CD4-positive, alpha-beta memory T cell (primary cell): ENCODE measurements at regions not wholly inside any gene's neighbourhood (a gene's known extent, or its start where the extent isn't known, plus 50 kb on each side); places are given as distances from the start of the nearest gene placed in this dataset.
A peak's percentile ranks its signal among the peaks of the same experiment; 100 is the strongest.
"Not testable (repeated sequence)": the region's sequence is repeated elsewhere in the genome, so short reads cannot be mapped to it uniquely, and the experiment has no call there.

ENCODE experiments used
- CTCF ChIA-PET: fragments of 350-600 bp; sonication (Branson Sonifier 250); formaldehyde crosslinking; loops from one replicate; lab custom pipeline; 2021; ENCODE audit warnings: inconsistent platforms; ENCODE audit not compliant: partially characterized antibody; lab: Charles Lee
- POLR2A ChIA-PET: fragments of 350-600 bp; sonication (Branson Sonifier 250); formaldehyde crosslinking; loops from one replicate; lab custom pipeline; 2021; ENCODE audit not compliant: partially characterized antibody; lab: Charles Lee
- DNase-seq, 5 donors: peaks; one replicate each; pipeline versions ENCODE4 v3.0.0 to v3.0.0-alpha.2; 2020 to 2022; ENCODE audit warnings: mixed read lengths in 1 of 5
- H3K27ac ChIP-seq: one replicate; pipeline ENCODE4 v1.7.0; 2013; ENCODE audit warnings: low read depth, low read length
- H3K27me3 ChIP-seq: 2 replicates; pipeline ENCODE4 v1.7.0; 2013; ENCODE audit warnings: mild to moderate bottlenecking, low read length, moderate library complexity; ENCODE audit not compliant: insufficient read depth
- H3K36me3 ChIP-seq: 2 replicates; pipeline ENCODE4 v1.7.0; 2013; ENCODE audit warnings: mild to moderate bottlenecking, low read length, moderate library complexity; ENCODE audit not compliant: insufficient read depth
- H3K4me1 ChIP-seq: 2 replicates; pipeline ENCODE4 v1.7.0; 2013; ENCODE audit warnings: mild to moderate bottlenecking, low read length, moderate library complexity; ENCODE audit not compliant: insufficient read depth
- H3K4me3 ChIP-seq, 2 donors: one replicate each; pipeline ENCODE4 v1.7.0; 2013; ENCODE audit warnings: low read length in 2 of 2, mild to moderate bottlenecking in 1 of 2
- H3K9me3 ChIP-seq, 2 donors: one replicate each; pipeline ENCODE4 v1.7.0; 2013; ENCODE audit warnings: low read length in 2 of 2, control low read depth in 1 of 2; ENCODE audit not compliant: control insufficient read depth in 1 of 2
- H3K27ac Mint-ChIP-seq, 7 donors: one replicate each; pipeline ENCODE4 v1.8.0; 2020 to 2021; ENCODE audit warnings: mixed read lengths in 7 of 7, mild to moderate bottlenecking in 6 of 7, inconsistent platforms in 3 of 7, moderate library complexity in 3 of 7
- H3K27me3 Mint-ChIP-seq, 2 donors: one replicate each; pipeline ENCODE4 v1.8.0; 2020 to 2021; ENCODE audit warnings: mixed read lengths in 2 of 2
- H3K36me3 Mint-ChIP-seq, 2 donors: one replicate each; pipeline ENCODE4 v1.8.0; 2020 to 2021; ENCODE audit warnings: mixed read lengths in 2 of 2, inconsistent platforms in 1 of 2, mild to moderate bottlenecking in 1 of 2
- H3K4me1 Mint-ChIP-seq, 4 donors: one replicate each; pipeline ENCODE4 v1.8.0; 2020 to 2021; ENCODE audit warnings: mixed read lengths in 4 of 4, mild to moderate bottlenecking in 1 of 4
- H3K4me3 Mint-ChIP-seq, 8 donors: one replicate each; pipeline ENCODE4 v1.8.0; 2020 to 2021; ENCODE audit warnings: mixed read lengths in 8 of 8, mild to moderate bottlenecking in 7 of 8, moderate library complexity in 6 of 8, inconsistent platforms in 3 of 8
- H3K9me3 Mint-ChIP-seq, 8 donors: one replicate each; pipeline ENCODE4 v1.8.0; 2020 to 2021; ENCODE audit warnings: mixed read lengths in 8 of 8, mild to moderate bottlenecking in 5 of 8, inconsistent platforms in 3 of 8, moderate library complexity in 1 of 8
- intact Hi-C: fragments of 100-400 bp; cut with micrococcal nuclease; formaldehyde crosslinking; loops from one replicate; pipeline ENCODE4 v1.15.1; 2023

DNA sequence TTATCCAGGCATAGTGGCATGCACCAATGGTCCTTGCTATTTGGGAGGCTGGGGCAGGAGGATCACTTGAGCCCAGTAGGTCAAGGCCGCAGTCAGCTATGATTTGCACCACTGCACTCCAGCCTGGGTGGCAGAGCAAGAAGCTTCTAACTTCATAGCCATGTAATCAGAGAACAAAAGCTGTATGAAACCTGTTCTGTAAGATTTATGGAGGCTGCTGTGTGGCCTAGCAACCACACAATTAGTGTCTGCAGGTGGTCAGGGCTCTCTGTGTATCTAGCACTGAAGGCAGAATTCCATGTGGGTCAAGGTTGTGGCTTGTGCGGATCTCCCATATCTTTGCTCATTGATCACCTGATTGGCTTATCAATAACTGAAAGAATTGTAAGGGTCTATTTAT is 221.5 kb upstream of the FOXK1 start:
- DNase-seq: no peak
- peaks cover 6 to 10% of the 10 kb centered on the region in 2 donors for H3K27me3 Mint-ChIP-seq
- intact Hi-C loops: no loop called here
- CTCF ChIA-PET: no interaction called here
- no peaks in the 10 kb centered on the region for H3K36me3 Mint-ChIP-seq
- H3K4me3 Mint-ChIP-seq: no peak overlapping the region
- peaks cover 0 to 7% (median 3%) of the 10 kb centered on the region in 8 donors for H3K9me3 Mint-ChIP-seq
- H3K27ac Mint-ChIP-seq: no peak overlapping the region
- no peaks in the 10 kb centered on the region for H3K27me3 ChIP-seq
- no peaks in the 10 kb centered on the region for H3K4me1 ChIP-seq
- H3K9me3 ChIP-seq: no peaks in the 10 kb centered on the region
- POLR2A ChIA-PET: no interaction called here
- no peak overlapping the region for H3K4me3 ChIP-seq
- no peak overlapping the region for H3K27ac ChIP-seq
- H3K4me1 Mint-ChIP-seq: no peaks in the 10 kb centered on the region
- H3K36me3 ChIP-seq: no peaks in the 10 kb centered on the region

DNA sequence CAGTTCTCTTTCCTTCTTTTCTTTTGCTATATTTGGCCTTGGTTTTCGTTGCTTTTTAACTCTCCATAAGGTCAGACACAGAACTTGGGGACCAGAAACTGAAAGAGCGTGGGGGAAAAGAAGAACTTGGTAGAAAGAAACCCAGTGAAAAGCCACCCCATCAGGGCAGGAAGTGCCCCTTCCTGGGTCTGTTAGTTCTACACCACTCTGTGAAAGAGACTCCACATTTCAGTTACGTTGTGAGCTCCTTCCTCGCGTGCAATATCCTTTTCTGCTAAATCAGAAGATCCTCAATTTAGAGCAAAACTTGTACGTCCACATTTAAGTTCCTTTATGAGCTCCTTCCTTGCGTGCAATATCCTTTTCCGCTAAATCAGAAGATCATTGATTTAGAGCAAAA is 220.6 kb upstream of the FOXK1 start:
- no peaks in the 10 kb centered on the region for H3K4me1 Mint-ChIP-seq
- no peak for DNase-seq
- peaks cover 0 to 7% (median 3%) of the 10 kb centered on the region in 8 donors for H3K9me3 Mint-ChIP-seq
- H3K9me3 ChIP-seq: no peaks in the 10 kb centered on the region
- intact Hi-C loops: no loop called here
- H3K4me1 ChIP-seq: no peaks in the 10 kb centered on the region
- H3K27me3 ChIP-seq: no peaks in the 10 kb centered on the region
- no peak overlapping the region for H3K27ac ChIP-seq
- CTCF ChIA-PET: interaction anchor here (0.8 kb wide), 1 partner anchor 17 kb away, joined by 3 read pairs; no protein-coding TSS in a partner anchor
- no peaks in the 10 kb centered on the region for H3K36me3 ChIP-seq
- no peak overlapping the region for H3K4me3 ChIP-seq
- no peak overlapping the region for H3K4me3 Mint-ChIP-seq
- peaks cover 3 to 9% of the 10 kb centered on the region in 2 donors for H3K27me3 Mint-ChIP-seq
- POLR2A ChIA-PET: no interaction called here
- H3K27ac Mint-ChIP-seq: no peak overlapping the region
- no peaks in the 10 kb centered on the region for H3K36me3 Mint-ChIP-seq

DNA sequence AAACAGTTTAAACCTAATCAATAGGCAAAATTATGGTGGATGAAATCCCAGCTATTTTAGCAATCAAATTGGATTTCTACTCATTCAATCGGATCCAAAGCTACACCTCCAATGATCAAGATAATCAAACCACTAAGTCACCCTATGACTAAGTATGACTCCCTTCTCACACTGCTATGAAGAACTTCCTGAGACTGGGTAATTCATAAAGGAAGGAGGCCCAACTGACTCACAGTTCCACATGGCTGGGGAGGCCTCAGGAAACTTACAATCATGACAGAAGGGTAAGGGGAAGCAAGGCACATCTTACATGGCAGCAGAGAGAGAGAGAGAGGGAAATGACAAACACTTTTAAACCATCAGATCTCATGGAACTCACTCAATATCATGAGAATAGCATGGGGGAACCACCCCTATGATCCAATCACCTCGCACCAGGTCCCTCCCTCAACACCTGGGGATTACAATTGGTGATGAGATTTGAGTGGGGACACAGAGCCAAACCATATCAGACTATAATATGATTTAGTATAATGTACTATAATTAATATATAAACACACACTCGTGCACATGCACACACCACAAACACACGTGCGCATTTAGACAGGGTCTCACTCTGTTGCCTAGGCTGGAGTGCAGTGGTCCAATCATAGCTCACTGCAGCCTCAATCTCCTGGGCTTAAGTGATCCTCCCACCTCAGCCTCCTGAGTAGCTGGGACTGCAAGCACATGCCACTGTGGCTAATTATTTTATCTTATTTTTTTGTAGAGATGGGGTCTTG is 213.6 kb upstream of the FOXK1 start:
- H3K4me3 ChIP-seq: no peak overlapping the region
- no peak overlapping the region for H3K4me3 Mint-ChIP-seq
- H3K27me3 Mint-ChIP-seq: peaks cover 12% of the 10 kb centered on the region in 2 donors
- no peaks in the 10 kb centered on the region for H3K36me3 ChIP-seq
- H3K36me3 Mint-ChIP-seq: no peaks in the 10 kb centered on the region
- no peak for DNase-seq
- H3K27ac ChIP-seq: no peak overlapping the region
- intact Hi-C loops: no loop called here
- H3K9me3 Mint-ChIP-seq: peaks cover 0 to 9% (median 4%) of the 10 kb centered on the region in 8 donors
- POLR2A ChIA-PET: no interaction called here
- H3K27me3 ChIP-seq: no peaks in the 10 kb centered on the region
- no peaks in the 10 kb centered on the region for H3K4me1 ChIP-seq
- H3K4me1 Mint-ChIP-seq: no peaks in the 10 kb centered on the region
- H3K9me3 ChIP-seq: no peaks in the 10 kb centered on the region
- H3K27ac Mint-ChIP-seq: no peak overlapping the region
- CTCF ChIA-PET: no interaction called here

DNA sequence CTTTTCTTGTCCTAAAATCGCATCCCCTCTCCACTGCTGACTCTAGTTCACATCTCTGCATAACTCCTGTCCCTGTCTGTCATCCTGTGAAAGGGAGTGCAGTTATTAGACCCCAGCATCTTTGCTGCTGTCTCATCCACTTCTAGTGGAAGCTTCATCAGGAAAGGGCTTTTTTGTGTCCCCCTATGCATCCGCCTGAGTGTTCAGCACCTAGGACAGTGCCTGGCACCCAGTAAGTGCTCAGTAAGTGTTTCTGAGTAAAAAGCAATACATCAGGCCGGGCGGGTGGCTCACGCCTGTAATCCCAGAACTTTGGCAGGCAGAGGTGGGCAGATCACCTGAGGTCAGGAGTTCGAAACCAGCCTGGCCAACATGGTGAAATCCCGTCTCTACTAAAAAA is 211.8 kb upstream of the FOXK1 start:
- no peaks in the 10 kb centered on the region for H3K27me3 ChIP-seq
- no peaks in the 10 kb centered on the region for H3K9me3 ChIP-seq
- H3K27ac ChIP-seq: no peak overlapping the region
- peaks cover 12 to 13% of the 10 kb centered on the region in 2 donors for H3K27me3 Mint-ChIP-seq
- no peaks in the 10 kb centered on the region for H3K4me1 Mint-ChIP-seq
- H3K27ac Mint-ChIP-seq: peak overlapping the region in 1 of 7 donors; percentile 31
- POLR2A ChIA-PET: no interaction called here
- no peaks in the 10 kb centered on the region for H3K36me3 Mint-ChIP-seq
- no peaks in the 10 kb centered on the region for H3K4me1 ChIP-seq
- no peak overlapping the region for H3K4me3 Mint-ChIP-seq
- H3K9me3 Mint-ChIP-seq: peaks cover 0 to 2% (median 0%) of the 10 kb centered on the region in 8 donors
- no peaks in the 10 kb centered on the region for H3K36me3 ChIP-seq
- CTCF ChIA-PET: no interaction called here
- DNase-seq: no peak
- H3K4me3 ChIP-seq: no peak overlapping the region
- intact Hi-C loops: no loop called here

DNA sequence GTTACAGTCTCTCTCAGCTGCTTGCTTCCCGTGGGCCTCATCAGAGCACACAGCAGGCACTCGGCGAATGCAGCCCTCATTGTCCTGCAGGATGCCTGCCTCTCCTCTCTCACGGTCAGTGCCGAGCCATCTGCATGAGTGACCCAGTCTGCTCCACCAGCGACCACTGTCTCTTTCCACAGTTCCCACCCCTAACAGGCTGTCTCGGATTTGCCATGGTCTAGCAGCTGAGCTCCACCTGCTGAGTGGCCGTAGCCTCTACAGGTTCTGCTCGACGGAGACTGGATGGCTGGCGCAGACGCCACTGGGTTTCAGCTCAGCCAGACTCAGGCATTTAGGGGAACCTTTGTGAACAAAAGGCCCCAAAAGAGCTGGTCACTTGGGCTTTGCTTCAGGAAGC is 209.4 kb upstream of the FOXK1 start:
- H3K27ac ChIP-seq: no peak overlapping the region
- no peak overlapping the region for H3K4me3 Mint-ChIP-seq
- H3K4me1 ChIP-seq: no peaks in the 10 kb centered on the region
- no peak overlapping the region for H3K27ac Mint-ChIP-seq
- ChIA-PET CTCF (no interaction called here), POLR2A (no interaction called here)
- H3K9me3 ChIP-seq: no peaks in the 10 kb centered on the region
- H3K4me3 ChIP-seq: no peak overlapping the region
- H3K27me3 ChIP-seq: no peaks in the 10 kb centered on the region
- intact Hi-C loops: no loop called here
- peaks cover 7 to 9% of the 10 kb centered on the region in 2 donors for H3K27me3 Mint-ChIP-seq
- H3K9me3 Mint-ChIP-seq: peaks cover 0 to 2% (median 0%) of the 10 kb centered on the region in 8 donors
- no peaks in the 10 kb centered on the region for H3K4me1 Mint-ChIP-seq
- DNase-seq: no peak
- H3K36me3 Mint-ChIP-seq: no peaks in the 10 kb centered on the region
- no peaks in the 10 kb centered on the region for H3K36me3 ChIP-seq

DNA sequence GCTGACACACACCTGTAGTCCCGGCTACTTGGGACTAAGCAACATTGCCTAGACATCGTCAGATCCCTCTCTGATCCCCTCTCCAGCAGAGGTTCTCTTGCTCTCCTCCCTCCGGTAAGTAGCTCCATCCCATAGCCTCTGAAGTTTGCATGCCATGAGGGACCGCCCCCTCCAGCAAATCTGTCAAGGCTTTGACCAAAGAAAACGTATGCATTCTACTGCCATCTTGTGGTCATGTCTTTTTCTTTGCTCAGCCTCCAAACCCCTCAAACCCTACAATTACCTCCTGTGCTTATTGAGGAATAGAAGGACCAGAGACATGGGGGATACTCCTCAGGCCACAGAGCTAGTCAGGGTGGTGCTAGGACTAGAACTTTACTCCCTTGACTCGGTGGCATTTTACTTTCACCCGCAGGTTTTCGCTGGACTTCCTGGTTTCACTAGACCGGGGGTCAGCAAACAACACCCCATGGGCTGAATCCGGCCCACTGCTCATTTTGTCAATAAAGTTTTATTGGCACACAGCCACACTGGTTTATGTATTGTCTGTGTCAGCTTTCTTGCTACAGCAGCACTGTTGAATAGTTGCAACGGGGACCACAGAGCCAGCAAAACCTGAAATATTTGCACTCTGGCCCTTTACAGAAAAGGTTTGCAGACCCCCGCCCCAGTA is 202.6 kb upstream of the FOXK1 start:
- Histone ChIP-seq H3K4me3 (no peak overlapping the region), H3K27me3 (no peaks in the 10 kb centered on the region), H3K4me1 (no peaks in the 10 kb centered on the region), H3K9me3 (no peaks in the 10 kb centered on the region), H3K36me3 (no peaks in the 10 kb centered on the region), H3K27ac (no peak overlapping the region)
- Mint-ChIP-seq H3K27me3 (peaks cover 0 to 13% of the 10 kb centered on the region in 2 donors), H3K9me3 (peaks cover 0 to 31% (median 18%) of the 10 kb centered on the region in 8 donors), H3K4me1 (no peaks in the 10 kb centered on the region), H3K27ac (peak overlapping the region in 1 of 7 donors; percentile 69), H3K4me3 (no peak overlapping the region), H3K36me3 (peaks cover 0 to 3% of the 10 kb centered on the region in 2 donors)
- CTCF ChIA-PET: no interaction called here
- intact Hi-C loops: no loop called here
- peak in 1 of 5 donors; percentile 4 for DNase-seq
- POLR2A ChIA-PET: no interaction called here

DNA sequence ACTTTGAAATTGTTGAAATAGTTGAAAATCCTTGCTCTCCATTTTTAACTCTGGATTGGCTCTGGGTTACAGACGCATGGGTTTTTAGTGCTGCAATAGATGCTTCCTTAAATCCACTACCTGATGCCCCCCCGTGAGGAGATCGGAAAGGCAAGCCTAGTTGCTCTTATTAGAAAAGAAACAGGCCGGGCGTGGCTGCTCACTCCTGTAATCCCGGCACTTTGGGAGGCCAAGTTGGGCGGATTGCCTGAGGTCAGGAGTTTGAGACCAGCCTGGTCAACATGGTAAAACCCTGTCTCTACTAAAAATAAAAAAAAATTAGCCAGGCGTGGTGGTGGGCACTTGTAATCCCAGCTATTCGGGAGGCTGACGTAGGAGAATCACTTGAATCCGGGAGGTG is 202.0 kb upstream of the FOXK1 start:
- H3K27ac Mint-ChIP-seq, H3K27me3 ChIP-seq, POLR2A ChIA-PET, intact Hi-C loops, H3K4me3 Mint-ChIP-seq, H3K9me3 ChIP-seq, H3K36me3 ChIP-seq, H3K4me1 ChIP-seq, H3K36me3 Mint-ChIP-seq, H3K4me3 ChIP-seq, CTCF ChIA-PET, DNase-seq, H3K27ac ChIP-seq, H3K4me1 Mint-ChIP-seq: not testable (repeated sequence)
- Mint-ChIP-seq H3K27me3 (peaks cover 0 to 13% of the 10 kb centered on the region in 2 donors), H3K9me3 (peaks cover 0 to 31% (median 18%) of the 10 kb centered on the region in 8 donors)
